Osteocyte (in vitro differentiated cells): ENCODE measurements at regions not wholly inside any gene's neighbourhood (a gene's known extent, or its start where the extent isn't known, plus 50 kb on each side); places are given as distances from the start of the nearest gene placed in this dataset.

Experiments used
- DNase-seq: peaks from one replicate; pipeline ENCODE4 v3.0.0; 2021; ENCODE audit warnings: mixed read lengths; ENCODE audit not compliant: unreplicated experiment; ENCODE audit errors: extremely low spot score
- H3K27ac Mint-ChIP-seq: one replicate; pipeline ENCODE4 v1.8.0; 2021; ENCODE audit warnings: mild to moderate bottlenecking, mixed read lengths; ENCODE audit not compliant: unreplicated experiment
- H3K27me3 Mint-ChIP-seq: one replicate; pipeline ENCODE4 v1.8.0; 2021; ENCODE audit warnings: mixed read lengths; ENCODE audit not compliant: unreplicated experiment
- H3K36me3 Mint-ChIP-seq: one replicate; pipeline ENCODE4 v1.8.0; 2021; ENCODE audit warnings: mixed read lengths; ENCODE audit not compliant: unreplicated experiment
- H3K4me1 Mint-ChIP-seq: one replicate; pipeline ENCODE4 v1.8.0; 2021; ENCODE audit warnings: mixed read lengths; ENCODE audit not compliant: unreplicated experiment
- H3K4me3 Mint-ChIP-seq: one replicate; pipeline ENCODE4 v1.8.0; 2021; ENCODE audit warnings: mild to moderate bottlenecking, moderate library complexity, mixed read lengths; ENCODE audit not compliant: unreplicated experiment
- H3K9me3 Mint-ChIP-seq: one replicate; pipeline ENCODE4 v1.8.0; 2021; ENCODE audit warnings: mixed read lengths; ENCODE audit not compliant: unreplicated experiment
- CTCF ChIP-seq: fragments of 200-600 bp; sonication (generic); IDR thresholded peaks from 2 replicates; pipeline ENCODE4 v1.5.0; 2021; ENCODE audit warnings: antibody characterized with exemption, mild to moderate bottlenecking, moderate library complexity

DNA sequence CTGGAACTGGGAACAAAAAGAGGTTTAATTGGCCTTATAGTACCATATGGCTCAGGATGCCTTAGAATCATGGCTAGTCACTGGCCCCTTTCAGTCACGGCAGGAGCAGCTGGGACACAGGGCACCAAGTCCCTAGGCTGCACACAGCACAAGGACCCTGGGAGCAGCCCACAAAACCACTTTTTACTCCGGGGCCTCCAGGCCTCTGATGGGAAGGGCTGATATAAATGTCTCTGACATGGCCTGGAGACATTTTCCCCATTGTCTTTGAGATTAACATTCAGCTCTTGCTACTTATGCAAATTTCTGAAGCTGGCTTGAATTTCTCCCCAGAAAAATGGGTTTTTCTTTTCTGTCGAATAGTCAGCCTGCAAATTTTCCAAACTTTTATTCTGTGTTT is 1026.4 kb upstream of the COX7C start:
- H3K4me1 Mint-ChIP-seq = peaks cover 2% of the 10 kb centered on the region
- peaks cover 6% of the 10 kb centered on the region for H3K9me3 Mint-ChIP-seq
- H3K27me3 Mint-ChIP-seq = no peaks in the 10 kb centered on the region
- TF ChIP-seq CTCF = no peak
- no peaks in the 10 kb centered on the region for H3K36me3 Mint-ChIP-seq
- H3K4me3 Mint-ChIP-seq = no peak overlapping the region
- no peak overlapping the region for H3K27ac Mint-ChIP-seq
- DNase-seq = no peak

DNA sequence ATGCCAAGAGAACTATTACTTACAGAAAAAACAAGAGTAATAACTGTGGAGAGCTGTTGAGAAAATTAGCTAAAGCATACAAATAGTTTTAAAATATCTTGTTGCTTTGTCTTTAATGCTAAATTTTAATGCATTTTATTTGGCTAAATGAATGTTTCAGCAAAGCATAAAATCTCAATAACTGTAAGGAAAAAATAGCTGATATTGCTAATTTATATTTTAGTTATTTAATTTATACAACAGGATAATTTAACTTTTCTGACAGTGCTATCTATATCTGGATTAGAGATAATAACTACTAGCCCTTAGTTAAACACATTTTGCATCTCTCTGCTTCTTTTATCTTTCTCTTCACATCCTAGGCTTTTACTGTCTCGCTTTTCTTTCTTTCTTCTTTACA is 1014.9 kb upstream of the COX7C start:
- no peak overlapping the region for H3K27ac Mint-ChIP-seq
- no peaks in the 10 kb centered on the region for H3K4me1 Mint-ChIP-seq
- no peaks in the 10 kb centered on the region for H3K9me3 Mint-ChIP-seq
- H3K4me3 Mint-ChIP-seq = no peak overlapping the region
- H3K36me3 Mint-ChIP-seq = no peaks in the 10 kb centered on the region
- no peak for TF ChIP-seq CTCF
- H3K27me3 Mint-ChIP-seq = no peaks in the 10 kb centered on the region
- DNase-seq = no peak

- H3K4me1 Mint-ChIP-seq = no peaks in the 10 kb centered on the region
- no peaks in the 10 kb centered on the region for H3K27me3 Mint-ChIP-seq
- no peak overlapping the region for H3K4me3 Mint-ChIP-seq
- no peaks in the 10 kb centered on the region for H3K36me3 Mint-ChIP-seq
- TF ChIP-seq CTCF = no peak
- no peak for DNase-seq
- no peaks in the 10 kb centered on the region for H3K9me3 Mint-ChIP-seq
- no peak overlapping the region for H3K27ac Mint-ChIP-seq
Measured at GRCh38 chr5:85604378-85604777, 1013.4 kb upstream of the COX7C start.

DNA sequence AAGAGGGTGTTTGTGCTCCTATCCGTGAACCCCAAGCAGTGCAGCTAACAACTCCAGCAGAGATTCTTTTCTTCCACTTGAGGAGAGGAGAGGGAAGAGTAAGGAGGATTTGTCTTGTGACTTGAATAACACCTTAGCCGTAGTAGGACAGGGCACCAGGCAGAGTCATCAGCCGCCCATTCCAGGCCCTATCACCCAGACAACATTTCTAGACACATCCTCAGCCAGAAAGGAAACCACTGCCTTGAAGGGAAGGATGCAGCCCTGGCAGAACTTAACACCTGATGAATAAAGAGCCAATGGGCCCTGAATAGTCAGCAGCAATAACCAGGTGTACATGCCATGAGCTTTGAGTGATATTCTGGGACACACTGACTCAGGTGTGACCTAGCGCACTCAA is 1013.0 kb upstream of the COX7C start:
- no peak for TF ChIP-seq CTCF
- Mint-ChIP-seq H3K27ac (no peak overlapping the region), H3K36me3 (no peaks in the 10 kb centered on the region), H3K4me3 (no peak overlapping the region), H3K4me1 (no peaks in the 10 kb centered on the region), H3K27me3 (peaks cover 1% of the 10 kb centered on the region), H3K9me3 (no peaks in the 10 kb centered on the region)
- no peak for DNase-seq

DNA sequence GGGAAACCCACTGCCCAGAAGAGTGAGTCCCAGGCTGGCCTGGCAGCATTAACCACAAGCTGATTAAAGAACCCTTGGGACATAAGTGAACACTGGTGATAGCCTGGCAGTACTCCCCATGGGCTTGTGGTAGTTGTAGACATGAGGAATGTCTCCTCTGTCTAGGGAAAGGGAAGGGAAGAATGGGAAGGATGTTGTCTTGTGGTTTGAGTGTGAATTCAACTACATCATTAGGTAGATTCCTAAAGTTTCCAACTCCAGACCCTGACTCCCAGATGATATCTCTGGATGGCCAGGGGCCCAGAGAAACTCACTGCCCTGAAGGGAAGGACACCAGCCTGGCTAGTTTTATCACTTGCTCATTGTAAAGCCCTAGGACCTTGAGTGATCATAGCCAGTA is 1012.4 kb upstream of the COX7C start:
- DNase-seq = no peak
- H3K4me1 Mint-ChIP-seq = no peaks in the 10 kb centered on the region
- H3K36me3 Mint-ChIP-seq = no peaks in the 10 kb centered on the region
- H3K27ac Mint-ChIP-seq = no peak overlapping the region
- no peaks in the 10 kb centered on the region for H3K9me3 Mint-ChIP-seq
- H3K27me3 Mint-ChIP-seq = peaks cover 4% of the 10 kb centered on the region
- H3K4me3 Mint-ChIP-seq = no peak overlapping the region
- TF ChIP-seq CTCF = no peak
